Right lobe of liver (tissue), 6 donors: ENCODE measurements at regions not wholly inside any gene's neighbourhood (a gene's known extent, or its start where the extent isn't known, plus 50 kb on each side); places are given as distances from the start of the nearest gene placed in this dataset.
"Not testable (repeated sequence)": the region's sequence is repeated elsewhere in the genome, so short reads cannot be mapped to it uniquely, and the experiment has no call there.

Experiments used
- ATAC-seq, 4 donors: fragments of 200-7000 bp; cut with Tn5 transposase; one replicate each; pipeline ENCODE4 v1.9.1; 2020; ENCODE audit warnings: mild to moderate bottlenecking in 4 of 4, moderate library complexity in 4 of 4
- DNase-seq, 3 donors: peaks; one replicate each; pipeline ENCODE4 v3.0.0-alpha.2; 2020
- H3K27ac ChIP-seq, 3 donors: fragments of 200-600 bp; one replicate each; pipeline ENCODE4 v1.8.0; 2022
- H3K27me3 ChIP-seq, 2 donors: fragments of 200-600 bp; one replicate each; pipeline ENCODE4 v1.8.0; 2022
- H3K36me3 ChIP-seq, 4 donors: fragments of 200-600 bp; sonication (generic) in 1 of 4; one replicate each; pipeline versions ENCODE4 v1.5.1 to v1.8.0; 2017 to 2022; ENCODE audit warnings: control low read depth in 1 of 4
- H3K4me1 ChIP-seq, 4 donors: fragments of 200-600 bp; sonication (generic) in 1 of 4; one replicate each; pipeline versions ENCODE4 v1.5.1 to v1.8.0; 2017 to 2022; ENCODE audit warnings: control low read depth in 1 of 4
- H3K4me3 ChIP-seq, 3 donors: fragments of 200-600 bp; one replicate each; pipeline ENCODE4 v1.8.0; 2022
- H3K9me3 ChIP-seq, 4 donors: fragments of 200-600 bp; sonication (generic) in 1 of 4; one replicate each; pipeline versions ENCODE4 v1.5.1 to v1.8.0; 2017 to 2022; ENCODE audit warnings: control low read depth in 1 of 4
- CTCF ChIP-seq, 4 donors: fragments of 200-600 bp in 3 of 4; fragments of 450-650 bp in 1 of 4; IDR thresholded peaks; one replicate each; pipeline versions ENCODE4 v1.5.1 to v1.8.0; 2016 to 2022; ENCODE audit warnings: antibody characterized with exemption in 4 of 4, mild to moderate bottlenecking in 2 of 4
- POLR2A ChIP-seq: fragments of 450-650 bp; IDR thresholded peaks from one replicate; pipeline ENCODE4 v1.6.1; 2017; ENCODE audit warnings: antibody characterized with exemption, mild to moderate bottlenecking
- WGBS: methylation state at CpG from one replicate; pipeline ENCODE4 v1.1.6; 2018; ENCODE audit warnings: low coverage, low lambda C conversion rate; ENCODE audit not compliant: insufficient coverage; ENCODE audit errors: missing lambda C conversion rate; 5-methylcytosine and 5-hydroxymethylcytosine counted together
- intact Hi-C, 2 donors: fragments of 100-400 bp; cut with DNase I; formaldehyde crosslinking; loops; one replicate each; pipeline versions ENCODE4 v1.11.2 to v1.14.1; 2022
- donor health status: DM: no; HTN: yes; CAD: no.
- donor health status: DM: no; HTN: no; CAD: no.
- donor health status: DM: no; HTN: no; CAD: no.
- donor health status: DM: no; HTN: yes; CAD: no.
- donor health status: DM: no; HTN: yes; CAD: no.

- Histone ChIP-seq H3K27ac (no peak overlapping the region), H3K4me3 (no peak overlapping the region), H3K36me3 (no peaks in the 10 kb centered on the region), H3K4me1 (no peaks in the 10 kb centered on the region), H3K27me3 (no peaks in the 10 kb centered on the region), H3K9me3 (no peaks in the 10 kb centered on the region)
- 13% methylated on average over 32 of the region's 46 CpGs for WGBS
- ATAC-seq (peak in 3 of 4 donors; percentile 25 to 33 (median 29)), DNase-seq (peak in 1 of 3 donors; percentile 22)
- intact Hi-C loops, result no loop called here
- TF ChIP-seq CTCF (IDR thresholded peaks at IDR 0.05) (no peak), POLR2A (no peak)
Observed at GRCh38 chr7:53218730-53219504, 183.5 kb downstream of the POM121L12 start.

GRCh38 chr7:53229202-53229601 is 193.8 kb downstream of the POM121L12 start:
- no peaks in the 10 kb centered on the region for H3K27me3 ChIP-seq
- no peak overlapping the region for H3K4me3 ChIP-seq
- H3K27ac ChIP-seq, result no peak overlapping the region
- H3K9me3 ChIP-seq, result no peaks in the 10 kb centered on the region
- no peak for TF ChIP-seq CTCF (IDR thresholded peaks at IDR 0.05)
- TF ChIP-seq POLR2A, result no peak
- WGBS, result 43% methylated on average over 4 of the region's 4 CpGs
- ATAC-seq (no peak), DNase-seq (no peak)
- H3K36me3 ChIP-seq, result no peaks in the 10 kb centered on the region
- intact Hi-C loops, result no loop called here
- no peaks in the 10 kb centered on the region for H3K4me1 ChIP-seq

GRCh38 chr7:53237344-53237913 is 202.0 kb downstream of the POM121L12 start:
- ATAC-seq, result no peak
- TF ChIP-seq POLR2A (no peak), CTCF (IDR thresholded peaks at IDR 0.05) (no peak)
- intact Hi-C loops, result no loop called here
- DNase-seq, result no peak
- 26% methylated on average over 4 of the region's 4 CpGs for WGBS
- Histone ChIP-seq H3K27ac (no peak overlapping the region), H3K27me3 (no peaks in the 10 kb centered on the region), H3K4me1 (no peaks in the 10 kb centered on the region), H3K36me3 (no peaks in the 10 kb centered on the region), H3K4me3 (no peak overlapping the region), H3K9me3 (no peaks in the 10 kb centered on the region)

GRCh38 chr7:53238021-53238605 is 202.7 kb downstream of the POM121L12 start:
- Histone ChIP-seq H3K4me1 (no peaks in the 10 kb centered on the region), H3K9me3 (no peaks in the 10 kb centered on the region), H3K4me3 (no peak overlapping the region), H3K27me3 (no peaks in the 10 kb centered on the region), H3K36me3 (no peaks in the 10 kb centered on the region), H3K27ac (no peak overlapping the region)
- ATAC-seq (no peak), DNase-seq (no peak)
- WGBS, result 57% methylated on average over 6 of the region's 6 CpGs
- TF ChIP-seq POLR2A (no peak), CTCF (IDR thresholded peaks at IDR 0.05) (no peak)
- intact Hi-C loops, result no loop called here

- H3K4me3 ChIP-seq, H3K36me3 ChIP-seq, H3K27me3 ChIP-seq, intact Hi-C loops, DNase-seq, ATAC-seq, H3K4me1 ChIP-seq, H3K9me3 ChIP-seq, H3K27ac ChIP-seq: not testable (repeated sequence)
- 50% methylated on average over 7 of the region's 7 CpGs for WGBS
Observed at GRCh38 chr7:53239151-53239550, 203.7 kb downstream of the POM121L12 start.
